DMS 273 (cell line): ENCODE measurements at regions not wholly inside any gene's neighbourhood (a gene's known extent, or its start where the extent isn't known, plus 50 kb on each side); places are given as distances from the start of the nearest gene placed in this dataset.
"Not testable (repeated sequence)": the region's sequence is repeated elsewhere in the genome, so short reads cannot be mapped to it uniquely, and the experiment has no call there.

Experiments
- DNase-seq: peaks from one replicate; lab custom pipeline; 2025; ENCODE audit not compliant: unreplicated experiment; lab: John Stamatoyannopoulos, UW

DNA sequence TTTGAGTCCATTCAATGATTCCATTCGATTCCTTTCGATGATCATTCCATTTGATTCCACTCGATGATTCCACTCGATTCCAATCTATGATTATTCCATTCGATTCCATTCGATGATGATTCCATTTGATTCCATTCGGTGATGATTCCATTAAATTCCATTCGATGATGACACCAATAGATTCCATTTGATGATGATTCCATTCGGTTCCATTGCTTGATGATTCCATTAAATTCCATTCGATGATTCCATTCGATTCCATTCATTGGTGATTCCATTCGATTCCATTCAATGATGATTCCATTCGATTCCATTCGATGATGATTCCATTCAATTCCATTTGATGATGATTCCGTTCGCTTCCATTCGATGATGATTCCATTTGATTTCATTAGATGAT, 1104.1 kb downstream of the RPIA start:
- DNase-seq: not testable (repeated sequence)

DNA sequence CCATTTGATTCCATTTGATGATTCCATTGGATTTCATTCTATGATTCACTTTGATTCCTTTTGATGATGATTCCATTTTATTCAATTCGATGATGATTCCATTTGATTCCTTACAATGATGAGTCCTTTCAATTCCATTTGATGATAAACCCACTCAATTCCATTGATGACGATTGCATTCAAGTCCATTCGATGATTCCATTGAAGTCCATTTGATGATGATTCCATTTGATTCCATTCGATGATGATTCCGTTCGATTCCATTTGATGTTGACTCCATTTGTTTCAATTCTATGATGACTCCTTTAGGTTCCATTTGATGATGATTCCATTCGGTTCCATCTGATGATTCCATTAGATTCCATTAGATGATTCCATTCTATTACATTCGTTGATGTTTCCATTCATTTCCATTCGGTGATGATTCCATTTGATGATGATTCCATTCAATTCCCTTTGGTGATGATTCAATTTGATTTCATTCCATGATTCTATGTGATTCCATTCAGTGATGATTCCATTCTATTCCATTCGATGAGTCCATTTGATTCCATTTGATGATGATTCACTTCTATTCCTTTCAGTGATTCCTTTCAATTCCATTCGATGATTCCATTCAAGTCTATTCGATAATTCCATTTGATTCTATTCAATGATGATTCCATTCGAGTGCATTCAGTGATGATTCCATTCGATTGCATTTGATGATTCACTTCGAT, 1106.0 kb downstream of the RPIA start:
- no peak for DNase-seq

DNA sequence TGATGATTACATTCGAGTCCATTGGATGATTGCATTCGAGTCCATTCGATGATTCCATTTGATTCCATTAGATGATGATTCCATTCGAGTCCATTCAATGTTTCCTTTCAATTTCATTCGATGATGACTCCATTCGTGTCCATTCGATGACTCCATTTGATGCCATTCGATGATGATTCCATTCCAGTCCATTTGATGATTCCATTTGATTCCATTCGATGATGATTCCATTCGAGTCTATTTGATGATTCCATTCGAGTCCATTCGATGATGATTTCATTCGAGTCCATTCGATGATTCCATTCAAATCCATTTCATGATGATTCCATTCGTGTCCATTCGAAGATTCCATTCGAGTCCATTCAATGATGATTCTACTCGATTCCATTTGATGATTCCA, 1109.7 kb downstream of the RPIA start:
- not testable (repeated sequence) for DNase-seq

DNA sequence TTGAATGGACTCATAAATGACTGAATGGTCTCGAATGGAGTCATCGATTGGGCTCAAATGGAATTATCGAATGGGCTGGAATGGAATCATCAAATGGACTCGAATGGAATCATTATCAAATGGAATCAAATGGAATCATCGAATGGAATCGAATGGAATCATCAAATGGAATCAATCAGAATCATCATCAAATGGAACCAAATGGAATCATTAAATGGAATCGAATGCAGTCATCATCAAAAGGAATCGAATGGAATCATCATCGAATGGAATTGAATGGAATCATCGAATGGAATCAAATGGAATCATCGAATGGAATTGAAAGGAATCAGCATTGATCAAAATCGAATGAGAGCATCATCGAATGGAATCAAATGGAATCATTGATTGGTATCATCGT, 1114.9 kb downstream of the RPIA start:
- not testable (repeated sequence) for DNase-seq

DNA sequence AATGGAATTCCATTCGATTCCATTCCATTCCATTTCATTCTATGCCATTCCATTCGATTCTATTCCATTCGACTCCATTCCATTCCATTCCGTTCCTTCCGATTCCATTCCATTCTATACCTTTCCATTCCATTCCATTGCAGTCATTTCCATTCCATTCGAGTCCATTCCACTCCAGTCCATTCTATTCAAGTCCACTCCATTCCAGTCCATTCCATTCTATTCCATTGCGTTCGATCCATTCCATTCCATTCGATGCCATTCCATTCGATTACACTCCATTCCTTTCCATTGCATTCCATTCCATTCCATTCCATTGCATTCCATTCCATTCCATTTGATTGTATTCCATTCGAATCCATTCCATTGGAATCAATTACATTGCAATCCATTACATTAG, 1119.8 kb downstream of the RPIA start:
- DNase-seq: no peak

DNA sequence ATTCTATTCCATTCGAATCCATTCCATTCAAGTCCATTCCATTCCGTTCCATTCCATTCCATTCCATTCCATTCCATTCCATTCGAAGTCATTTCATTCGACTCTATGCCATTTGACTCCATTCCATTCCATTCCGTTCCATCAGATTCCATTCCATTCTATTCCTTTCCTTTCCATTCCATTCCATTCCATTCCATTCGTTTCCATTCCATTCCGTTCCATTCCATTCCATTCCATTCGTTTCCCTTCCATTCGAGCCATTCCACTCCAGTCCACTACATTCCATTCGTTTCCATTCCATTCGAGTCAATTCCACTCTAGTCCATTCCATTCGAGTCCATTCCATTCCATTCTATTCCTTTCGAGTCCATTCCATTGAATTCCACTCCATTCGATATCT, 1120.4 kb downstream of the RPIA start:
- DNase-seq: not testable (repeated sequence)

DNA sequence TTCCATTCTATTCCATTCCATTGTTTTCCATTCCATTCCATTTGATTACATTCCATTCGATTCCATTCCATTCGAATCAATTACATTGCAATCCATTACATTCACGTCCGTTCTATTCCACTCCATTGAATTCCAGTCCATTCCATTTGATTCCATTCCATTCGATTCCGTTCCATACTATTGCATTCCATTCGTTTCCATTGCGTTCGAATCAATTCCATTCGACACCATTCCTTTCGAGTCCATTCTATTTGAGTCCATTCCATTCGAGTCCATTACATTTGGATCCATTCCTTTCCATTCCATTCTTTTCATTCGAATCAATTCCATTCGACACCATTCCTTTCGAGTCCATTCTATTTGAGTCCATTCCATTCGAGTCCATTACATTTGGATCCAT, 1122.9 kb downstream of the RPIA start:
- not testable (repeated sequence) for DNase-seq

DNA sequence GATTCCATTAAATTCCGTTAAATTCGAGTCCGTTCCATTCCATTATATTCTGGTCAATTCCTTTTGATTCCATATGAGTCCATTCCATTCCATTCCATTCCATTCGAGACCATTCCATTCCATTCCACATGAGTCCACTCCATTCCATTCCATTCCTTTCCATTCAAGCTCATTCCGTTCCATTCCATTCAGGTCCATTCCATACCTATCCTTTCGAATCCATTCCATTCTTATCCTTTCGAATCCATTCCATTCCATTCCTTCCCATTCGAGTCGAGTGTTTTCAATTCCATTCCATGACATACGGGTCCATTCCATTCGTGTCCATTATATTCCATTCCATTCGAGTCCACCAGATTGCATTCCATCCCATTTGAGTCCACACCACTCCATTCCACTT, 1127.4 kb downstream of the RPIA start:
- DNase-seq: no peak

DNA sequence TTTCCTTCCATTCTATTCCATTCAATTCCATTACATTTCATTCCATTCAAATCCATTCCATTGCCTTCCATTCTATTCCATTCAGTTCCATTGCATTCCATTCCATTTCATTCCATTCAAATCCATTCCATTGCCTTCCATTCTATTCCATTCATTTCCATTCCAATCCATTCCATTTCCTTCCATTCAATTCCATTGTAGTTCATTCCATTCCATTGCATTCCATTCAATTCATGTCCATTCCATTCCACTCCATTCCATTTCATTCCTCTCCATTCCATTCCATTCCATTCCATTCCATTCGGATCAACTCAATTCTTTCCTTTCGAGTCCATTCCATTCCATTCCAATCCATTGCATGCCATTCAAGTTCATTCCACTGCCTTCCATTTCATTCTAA, 1128.3 kb downstream of the RPIA start:
- no peak for DNase-seq

DNA sequence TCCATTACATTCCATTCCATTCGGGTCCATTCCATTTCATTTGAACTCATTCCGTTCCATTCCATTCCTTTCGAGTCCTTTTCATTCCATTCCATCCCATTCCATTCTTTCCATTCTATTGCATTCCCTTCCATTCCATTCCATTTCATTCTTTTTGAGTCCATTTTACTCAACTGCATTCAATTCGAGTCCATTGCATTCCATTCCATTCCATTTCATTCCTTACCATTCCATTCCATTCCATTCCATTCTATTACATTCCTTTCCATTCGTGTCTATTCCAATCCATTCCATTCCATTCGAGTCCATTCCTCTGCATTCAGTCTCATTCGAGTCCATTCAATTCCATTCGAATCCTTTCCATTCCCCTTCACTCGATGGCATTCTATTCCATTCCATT, 1128.8 kb downstream of the RPIA start:
- DNase-seq: no peak

DNA sequence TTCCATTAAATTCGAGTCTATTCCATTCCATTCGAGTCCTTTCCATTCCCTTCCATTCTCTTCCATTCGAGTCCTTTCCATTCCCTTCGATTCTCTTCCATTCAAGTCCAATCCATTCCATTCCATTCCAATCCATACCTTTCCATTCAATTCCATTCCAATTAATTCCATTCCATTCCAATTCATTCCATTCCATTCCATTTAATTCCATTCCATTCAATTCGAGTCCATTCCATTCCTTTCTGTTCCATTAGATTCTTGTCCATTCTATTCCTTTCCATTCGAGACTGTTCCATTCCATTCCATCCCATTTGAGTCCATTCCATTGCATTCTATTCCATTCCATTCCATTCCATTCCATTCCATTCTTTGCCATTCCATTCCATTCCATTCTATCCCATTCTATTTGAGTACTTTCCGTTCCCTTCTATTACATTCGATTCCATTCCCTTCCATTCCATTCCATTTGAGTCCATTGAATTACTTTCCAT, 1130.0 kb downstream of the RPIA start:
- DNase-seq: no peak

DNA sequence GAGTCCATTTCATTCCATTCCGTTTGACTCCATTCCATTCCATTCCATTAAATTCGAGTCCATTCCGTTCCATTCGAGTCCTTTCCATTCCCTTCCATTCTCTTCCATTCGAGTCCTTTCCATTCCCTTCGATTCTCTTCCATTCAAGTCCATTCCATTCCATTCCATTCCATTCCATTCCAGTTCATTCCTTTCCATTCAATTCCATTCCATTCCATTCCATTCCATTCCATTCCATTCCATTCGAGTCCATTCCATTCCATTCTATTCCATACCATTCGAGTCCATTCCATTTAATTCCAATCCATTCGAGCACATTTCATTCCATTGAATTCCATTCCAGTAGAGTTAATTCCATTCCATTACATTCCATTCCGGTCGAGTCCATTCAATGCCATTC, 1130.9 kb downstream of the RPIA start:
- not testable (repeated sequence) for DNase-seq

DNA sequence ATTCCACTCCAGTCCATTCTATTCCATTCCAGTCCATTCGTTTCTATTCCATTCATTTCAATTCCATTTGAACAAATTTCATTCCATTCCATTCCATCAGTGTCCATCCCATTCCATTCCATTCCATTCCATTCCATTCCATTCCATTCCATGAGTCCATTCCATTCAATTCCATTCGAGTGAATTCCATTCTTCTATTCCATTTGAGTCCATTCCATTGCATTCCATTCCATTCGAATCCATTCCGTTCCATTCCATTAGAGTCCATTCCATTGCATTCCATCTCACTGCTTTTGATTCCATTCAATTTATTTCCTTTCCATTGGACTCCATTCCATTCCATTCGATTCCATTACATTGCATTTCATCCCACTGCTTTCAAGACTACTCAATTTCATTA, 1132.1 kb downstream of the RPIA start:
- DNase-seq: no peak

DNA sequence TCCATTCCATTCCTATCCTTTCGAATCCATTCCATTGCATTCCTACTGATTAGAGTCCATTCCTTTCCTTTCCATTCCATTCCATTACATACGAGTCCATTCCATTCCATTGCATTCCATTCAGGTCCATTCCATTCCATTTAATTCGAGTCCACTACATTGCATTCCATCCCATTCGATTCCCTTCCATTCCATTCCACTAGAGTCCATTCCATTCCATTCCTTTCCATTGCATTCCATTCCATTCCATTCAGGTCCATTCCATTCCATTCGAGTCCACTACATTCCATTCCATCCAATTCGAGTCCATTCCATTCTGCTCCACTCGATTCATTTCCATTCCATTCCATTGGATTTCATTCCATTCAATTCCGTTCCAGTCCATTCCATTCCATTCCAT, 1133.6 kb downstream of the RPIA start:
- DNase-seq: no peak

DNA sequence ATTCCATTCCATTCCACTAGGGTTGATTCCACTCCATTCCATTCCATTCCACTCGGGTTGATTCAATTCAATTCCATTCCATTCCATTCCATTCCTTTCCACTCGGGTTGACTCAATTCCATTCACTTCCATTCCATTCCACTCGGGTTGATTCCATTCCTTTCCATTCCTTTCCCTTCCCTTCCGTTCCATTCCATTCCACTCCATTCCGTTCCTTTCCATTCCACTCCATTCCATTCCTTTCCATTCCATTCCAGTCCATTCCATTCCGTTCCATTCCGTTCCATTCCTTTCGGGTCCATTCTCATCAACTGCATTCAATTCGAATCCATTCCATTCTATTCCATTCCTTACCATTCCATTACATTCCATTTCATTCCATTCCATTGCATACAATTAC, 1135.3 kb downstream of the RPIA start:
- DNase-seq: not testable (repeated sequence)

DNA sequence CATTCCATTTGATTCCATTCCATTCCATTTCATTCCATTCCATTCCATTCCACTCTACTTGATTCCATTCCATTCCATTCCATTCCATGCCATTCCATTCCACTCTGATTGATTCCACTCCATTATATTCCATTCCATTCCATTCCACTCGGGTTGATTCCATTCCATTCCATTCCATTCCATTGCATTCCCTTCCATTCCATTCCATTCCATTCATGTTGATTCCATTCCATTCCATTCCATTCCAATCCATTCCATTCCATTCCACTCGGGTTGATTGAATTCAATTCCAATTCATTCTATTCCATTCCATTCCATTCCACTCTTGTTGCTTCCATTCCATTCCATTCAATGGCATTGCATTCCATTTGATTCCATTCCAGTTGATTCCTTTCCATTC, 1136.4 kb downstream of the RPIA start:
- DNase-seq: not testable (repeated sequence)

DNA sequence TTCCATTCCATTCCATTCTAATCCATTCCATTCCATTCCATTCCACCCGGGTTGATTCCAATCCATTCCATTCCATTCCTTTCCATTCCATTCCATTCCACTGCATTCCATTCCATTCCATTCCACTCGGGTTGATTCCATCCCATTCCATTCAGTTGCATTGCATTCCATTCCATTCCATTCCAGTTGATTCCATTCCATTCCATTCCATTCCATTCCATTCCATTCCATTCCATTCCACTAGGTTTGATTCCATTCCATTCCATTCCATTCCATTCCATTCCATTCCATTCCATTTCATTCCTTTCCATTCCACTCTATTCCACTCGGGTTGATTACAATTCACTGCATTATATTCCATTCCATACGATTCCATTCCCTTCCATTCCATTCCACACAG, 1136.9 kb downstream of the RPIA start:
- not testable (repeated sequence) for DNase-seq

DNA sequence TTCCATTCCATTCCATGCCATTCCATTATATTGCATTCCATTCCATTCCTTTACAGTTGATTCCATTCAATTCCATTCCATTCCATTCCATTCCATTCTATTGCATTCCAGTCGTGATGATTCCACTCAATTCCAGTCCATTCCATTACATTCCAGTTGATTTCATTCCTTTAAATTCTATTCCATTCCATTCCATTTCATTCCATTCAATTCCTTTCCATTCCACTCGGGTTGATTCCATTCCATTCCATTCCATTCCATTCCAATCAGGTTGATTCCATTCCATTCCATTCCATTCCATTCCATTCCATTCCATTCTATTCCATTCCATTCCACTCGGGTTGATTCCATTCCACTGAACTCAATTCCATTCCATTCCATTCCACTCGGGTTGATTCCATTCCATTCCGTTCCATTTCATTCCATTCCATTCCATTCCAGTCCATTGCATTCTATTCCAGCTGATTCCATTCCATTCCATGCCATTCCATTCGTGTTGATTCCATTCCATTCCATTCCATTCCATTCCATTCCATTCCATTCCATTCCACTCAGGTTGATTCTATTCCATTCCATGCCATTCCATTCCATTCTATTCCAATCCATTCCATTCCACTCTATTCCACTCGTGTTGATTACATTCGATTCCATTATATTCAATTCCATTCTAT, 1137.6 kb downstream of the RPIA start:
- not testable (repeated sequence) for DNase-seq

DNA sequence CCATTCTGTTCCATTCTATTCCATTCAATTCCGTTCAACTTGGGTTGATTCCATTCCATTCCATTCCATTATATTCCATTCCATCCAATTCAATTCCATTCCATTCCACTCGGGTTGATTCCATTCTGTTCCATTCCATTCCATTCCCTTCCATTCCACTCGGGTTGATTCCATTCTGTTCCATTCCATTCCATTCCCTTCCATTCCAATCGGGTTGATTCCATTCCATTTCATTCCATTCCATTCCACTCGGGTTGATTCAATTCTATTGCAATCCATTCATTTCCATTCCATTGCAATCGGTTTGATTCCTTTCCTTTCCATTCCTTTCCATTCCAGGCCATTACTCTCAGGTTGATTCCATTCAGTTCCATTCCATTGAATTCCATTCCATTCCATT, 1138.4 kb downstream of the RPIA start:
- no peak for DNase-seq

DNA sequence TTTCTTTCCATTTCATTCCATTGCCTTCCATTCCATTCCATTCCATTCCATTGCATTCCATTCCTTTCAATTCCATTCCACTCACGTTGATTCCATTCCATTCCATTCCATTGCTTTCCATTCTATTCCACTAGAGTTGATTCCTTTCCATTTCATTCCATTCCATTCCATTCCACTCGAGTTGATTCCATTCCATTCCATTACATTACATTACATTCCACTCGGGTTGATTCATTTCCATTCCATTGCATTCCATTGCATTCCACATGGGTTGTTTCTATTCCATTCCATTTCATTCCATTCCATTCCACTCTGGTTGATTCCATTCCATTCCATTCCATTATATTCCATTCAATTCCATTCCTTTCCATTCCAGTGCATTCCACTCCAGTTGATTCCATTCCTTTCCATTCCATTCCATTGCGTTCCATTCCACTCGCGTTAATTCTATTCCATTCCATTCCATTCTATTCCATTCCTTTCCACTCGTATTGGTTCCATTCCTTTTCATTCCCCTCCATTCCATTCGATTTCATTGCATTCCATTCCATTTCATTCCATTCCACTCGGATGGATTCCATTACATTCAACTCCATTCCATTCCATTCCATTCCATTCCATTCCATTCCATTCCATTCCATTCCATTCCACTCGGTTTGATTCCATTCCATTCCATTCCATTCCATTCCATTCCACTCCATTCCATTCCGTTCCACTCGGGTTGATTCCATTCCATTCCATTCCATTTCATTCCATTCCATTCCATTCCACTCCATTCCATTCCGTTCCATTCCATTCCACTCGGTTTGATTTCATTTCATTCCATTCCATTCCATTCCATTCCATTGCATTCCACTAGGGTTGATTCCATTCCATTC, 1139.1 kb downstream of the RPIA start:
- not testable (repeated sequence) for DNase-seq

DNA sequence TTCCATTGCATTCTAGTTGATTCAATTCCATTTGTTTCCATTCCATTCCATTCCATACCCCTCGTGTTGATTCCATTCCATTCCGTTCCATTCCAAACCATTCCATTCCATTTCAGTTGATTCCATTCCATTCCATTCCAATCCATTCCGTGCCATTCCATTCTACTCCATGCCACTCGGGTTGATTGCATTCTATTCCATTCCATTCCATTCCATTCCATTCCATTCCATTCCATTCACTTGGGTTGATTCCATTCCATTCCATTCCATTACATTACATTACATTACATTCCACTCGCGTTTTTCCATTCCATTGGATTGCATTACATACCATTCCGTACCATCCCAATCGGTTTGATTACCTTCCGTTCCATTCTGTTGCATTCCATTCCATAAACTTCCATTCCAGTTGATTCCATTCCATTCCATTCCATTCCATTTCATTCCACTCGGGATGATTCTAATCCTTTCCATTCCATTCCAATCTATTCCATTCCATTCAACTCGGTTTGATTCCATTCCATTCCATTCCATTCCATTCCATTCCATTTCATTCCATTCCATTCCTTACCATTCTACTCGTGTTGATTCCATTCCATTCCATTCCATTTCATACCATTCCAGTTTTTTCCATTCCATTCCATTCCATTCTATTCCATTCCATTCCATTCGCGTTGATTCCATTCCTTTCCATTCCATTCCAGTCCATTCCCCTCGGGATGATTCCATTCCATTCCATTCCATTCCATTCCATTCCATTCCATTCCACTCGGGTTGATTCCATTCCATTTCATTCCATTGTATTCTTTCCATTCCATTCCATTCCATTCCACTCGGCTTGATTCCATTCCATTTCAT, 1140.4 kb downstream of the RPIA start:
- no peak for DNase-seq
